Endodermal cell (in vitro differentiated cells): ENCODE measurements at regions not wholly inside any gene's neighbourhood (a gene's known extent, or its start where the extent isn't known, plus 50 kb on each side); places are given as distances from the start of the nearest gene placed in this dataset.

Experiments
- DNase-seq: peaks from one replicate; pipeline ENCODE4 v3.0.0-alpha.2; 2017
- H3K27ac ChIP-seq: 2 replicates; pipeline ENCODE4 v1.5.1; 2013; ENCODE audit warnings: mild to moderate bottlenecking, low read depth, low read length, moderate library complexity
- H3K27me3 ChIP-seq: 2 replicates; pipeline ENCODE4 v1.6.1; 2013; ENCODE audit warnings: mild to moderate bottlenecking, low read length, moderate library complexity; ENCODE audit not compliant: insufficient read depth, control insufficient read depth, poor library complexity, severe bottlenecking
- H3K36me3 ChIP-seq: 2 replicates; pipeline ENCODE4 v1.7.0; 2013; ENCODE audit warnings: mild to moderate bottlenecking, low read length, moderate library complexity; ENCODE audit not compliant: control insufficient read depth, insufficient read depth
- H3K4me1 ChIP-seq: one replicate; pipeline ENCODE4 v1.7.0; 2013; ENCODE audit warnings: low read length; ENCODE audit not compliant: control insufficient read depth, insufficient read depth
- H3K4me3 ChIP-seq: 2 replicates; pipeline ENCODE4 v1.5.1; 2013; ENCODE audit warnings: mild to moderate bottlenecking, low read length, moderate library complexity
- H3K9ac ChIP-seq: 2 replicates; pipeline ENCODE4 v1.6.1; 2013; ENCODE audit warnings: mild to moderate bottlenecking, low read length, moderate library complexity; ENCODE audit not compliant: poor library complexity, severe bottlenecking; ENCODE audit errors: extremely low read depth
- H3K9me3 ChIP-seq: 2 replicates; pipeline ENCODE4 v1.6.1; 2013; ENCODE audit warnings: mild to moderate bottlenecking, low read length, moderate library complexity; ENCODE audit not compliant: control insufficient read depth
- H3K27ac Mint-ChIP-seq: 2 replicates; pipeline ENCODE4 v1.8.0; 2020; ENCODE audit warnings: mixed read lengths
- H3K27me3 Mint-ChIP-seq: 2 replicates; pipeline ENCODE4 v1.8.0; 2021; ENCODE audit warnings: mild to moderate bottlenecking, mixed read lengths; ENCODE audit not compliant: insufficient read depth
- H3K36me3 Mint-ChIP-seq: 2 replicates; pipeline ENCODE4 v1.8.0; 2020; ENCODE audit warnings: low read depth, mixed read lengths
- H3K4me1 Mint-ChIP-seq: 2 replicates; pipeline ENCODE4 v1.8.0; 2020; ENCODE audit warnings: mixed read lengths
- H3K4me3 Mint-ChIP-seq: 2 replicates; pipeline ENCODE4 v1.8.0; 2020; ENCODE audit warnings: mild to moderate bottlenecking, moderate library complexity, mixed read lengths
- H3K9me3 Mint-ChIP-seq: 2 replicates; pipeline ENCODE4 v1.8.0; 2020; ENCODE audit warnings: mild to moderate bottlenecking, mixed read lengths
- whole genome bisulfite sequencing, 2 experiments: methylation state at CpG; one replicate each; pipeline versions ENCODE4 v1.1.5 to v1.1.7; 2013; ENCODE audit warnings: missing lambda C conversion rate in 2 of 2, mixed read lengths in 1 of 2; ENCODE audit not compliant: insufficient coverage in 1 of 2, insufficient read length in 1 of 2; 5-methylcytosine and 5-hydroxymethylcytosine counted together
- TF ChIP-seq, protein P1 (sequence below): fragments of 200-600 bp; sonication (generic); conservative IDR thresholded peaks from 2 replicates; pipeline ENCODE4 v1.5.0; 2021; ENCODE audit warnings: antibody characterized with exemption, mild to moderate bottlenecking

DNA sequence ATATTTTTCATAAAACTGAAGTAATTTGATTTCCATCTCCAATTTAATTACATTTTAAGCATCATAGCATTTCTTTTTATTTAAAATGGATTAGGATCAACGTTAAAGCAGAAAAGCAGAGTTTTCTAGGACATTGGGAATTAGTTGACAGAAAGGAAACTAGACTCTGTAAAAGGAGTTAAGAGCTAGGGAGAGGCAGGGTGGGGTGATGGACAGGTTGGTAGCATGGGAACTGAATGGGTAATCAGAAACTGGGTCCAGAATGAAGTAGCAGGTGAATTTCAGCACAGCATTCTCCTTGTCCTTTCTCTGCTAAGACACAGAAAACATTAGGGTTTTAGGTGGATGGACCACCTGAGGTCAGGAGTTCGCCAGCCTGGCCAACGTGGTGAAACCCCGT is 97.6 kb downstream of the ANAPC4 start:
- H3K4me1 ChIP-seq, result no peaks in the 10 kb centered on the region
- Mint-ChIP-seq H3K27me3 (no peaks in the 10 kb centered on the region), H3K9me3 (no peaks in the 10 kb centered on the region), H3K4me3 (no peak overlapping the region), H3K36me3 (no peaks in the 10 kb centered on the region), H3K27ac (no peak overlapping the region), H3K4me1 (no peaks in the 10 kb centered on the region)
- H3K9ac ChIP-seq, result no peak overlapping the region
- TF ChIP-seq, protein P1, sequence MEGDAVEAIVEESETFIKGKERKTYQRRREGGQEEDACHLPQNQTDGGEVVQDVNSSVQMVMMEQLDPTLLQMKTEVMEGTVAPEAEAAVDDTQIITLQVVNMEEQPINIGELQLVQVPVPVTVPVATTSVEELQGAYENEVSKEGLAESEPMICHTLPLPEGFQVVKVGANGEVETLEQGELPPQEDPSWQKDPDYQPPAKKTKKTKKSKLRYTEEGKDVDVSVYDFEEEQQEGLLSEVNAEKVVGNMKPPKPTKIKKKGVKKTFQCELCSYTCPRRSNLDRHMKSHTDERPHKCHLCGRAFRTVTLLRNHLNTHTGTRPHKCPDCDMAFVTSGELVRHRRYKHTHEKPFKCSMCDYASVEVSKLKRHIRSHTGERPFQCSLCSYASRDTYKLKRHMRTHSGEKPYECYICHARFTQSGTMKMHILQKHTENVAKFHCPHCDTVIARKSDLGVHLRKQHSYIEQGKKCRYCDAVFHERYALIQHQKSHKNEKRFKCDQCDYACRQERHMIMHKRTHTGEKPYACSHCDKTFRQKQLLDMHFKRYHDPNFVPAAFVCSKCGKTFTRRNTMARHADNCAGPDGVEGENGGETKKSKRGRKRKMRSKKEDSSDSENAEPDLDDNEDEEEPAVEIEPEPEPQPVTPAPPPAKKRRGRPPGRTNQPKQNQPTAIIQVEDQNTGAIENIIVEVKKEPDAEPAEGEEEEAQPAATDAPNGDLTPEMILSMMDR, result no peak
- H3K27ac ChIP-seq, result no peak overlapping the region
- no peak overlapping the region for H3K4me3 ChIP-seq
- no peaks in the 10 kb centered on the region for H3K9me3 ChIP-seq
- H3K27me3 ChIP-seq, result no peaks in the 10 kb centered on the region
- no peak for DNase-seq
- 92 to 100% methylated on average over 4 of the region's 4 CpGs for WGBS, 2 experiments
- H3K36me3 ChIP-seq, result no peaks in the 10 kb centered on the region

DNA sequence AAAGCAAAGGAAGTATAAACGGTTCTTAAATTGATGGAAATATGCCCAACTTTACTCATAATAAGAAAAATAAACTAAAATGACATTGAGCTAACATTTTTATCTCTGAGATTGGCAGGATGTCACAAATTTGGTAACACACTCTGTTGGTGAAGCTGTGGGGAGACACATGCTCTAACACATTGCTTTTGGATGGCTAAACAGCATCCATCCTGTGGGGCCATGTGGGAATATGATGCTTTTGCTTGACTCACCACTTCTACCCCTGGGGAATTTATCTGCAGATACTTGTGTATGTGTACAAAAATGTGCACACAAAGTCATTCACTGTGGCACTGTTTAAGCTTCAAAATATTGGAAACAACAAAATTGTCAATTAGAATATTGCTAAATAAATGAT is 100.2 kb downstream of the ANAPC4 start:
- Histone ChIP-seq H3K4me1 (no peaks in the 10 kb centered on the region), H3K9ac (no peak overlapping the region), H3K27ac (no peak overlapping the region), H3K9me3 (no peaks in the 10 kb centered on the region), H3K36me3 (no peaks in the 10 kb centered on the region), H3K4me3 (no peak overlapping the region), H3K27me3 (no peaks in the 10 kb centered on the region)
- no CpG with 5 or more reads among the region's 1 CpG for WGBS, 2 experiments
- H3K9me3 Mint-ChIP-seq, result no peaks in the 10 kb centered on the region
- no peaks in the 10 kb centered on the region for H3K4me1 Mint-ChIP-seq
- H3K27me3 Mint-ChIP-seq, result no peaks in the 10 kb centered on the region
- no peaks in the 10 kb centered on the region for H3K36me3 Mint-ChIP-seq
- TF ChIP-seq, protein P1, result no peak
- H3K4me3 Mint-ChIP-seq, result no peak overlapping the region
- no peak overlapping the region for H3K27ac Mint-ChIP-seq
- DNase-seq, result no peak

DNA sequence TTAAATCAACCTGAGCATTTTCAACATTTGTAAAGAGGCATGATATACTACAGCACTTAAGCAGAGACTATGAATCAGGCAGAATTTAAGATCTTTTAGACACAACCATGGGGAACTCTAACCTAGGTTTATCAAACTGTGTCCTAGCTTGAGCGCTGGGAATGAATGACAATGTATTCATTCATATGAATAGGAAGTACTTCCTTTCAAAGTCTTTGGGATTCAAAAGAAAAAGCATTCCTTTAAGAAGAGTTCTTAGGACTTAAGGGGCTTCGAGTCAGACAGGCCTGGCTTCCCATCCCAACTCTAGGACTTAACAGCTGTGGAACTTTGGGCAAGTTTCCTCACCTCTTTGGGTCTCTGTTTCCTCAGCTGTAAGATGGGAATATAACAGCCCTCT is 104.6 kb downstream of the ANAPC4 start:
- no peaks in the 10 kb centered on the region for H3K36me3 Mint-ChIP-seq
- no peak overlapping the region for H3K27ac ChIP-seq
- WGBS, 2 experiments, result 40 to 56% methylated on average over 1 to 2 of the region's 2 CpGs
- H3K4me1 ChIP-seq, result no peaks in the 10 kb centered on the region
- no peak overlapping the region for H3K4me3 Mint-ChIP-seq
- TF ChIP-seq, protein P1, result no peak
- H3K4me1 Mint-ChIP-seq, result peaks cover 4% of the 10 kb centered on the region
- no peak overlapping the region for H3K4me3 ChIP-seq
- H3K9me3 Mint-ChIP-seq, result peaks cover 1% of the 10 kb centered on the region
- H3K27me3 ChIP-seq, result no peaks in the 10 kb centered on the region
- no peaks in the 10 kb centered on the region for H3K27me3 Mint-ChIP-seq
- no peak for DNase-seq
- peaks cover under 1% of the 10 kb centered on the region for H3K9me3 ChIP-seq
- H3K36me3 ChIP-seq, result no peaks in the 10 kb centered on the region
- no peak overlapping the region for H3K27ac Mint-ChIP-seq
- no peak overlapping the region for H3K9ac ChIP-seq
